HEK293 (cell line): ENCODE measurements at regions not wholly inside any gene's neighbourhood (a gene's known extent, or its start where the extent isn't known, plus 50 kb on each side); places are given as distances from the start of the nearest gene placed in this dataset.

Experiments
- CTCF ChIA-PET: fragments of 350-600 bp; formaldehyde crosslinking; extraction: SDS; loops from one replicate; lab custom pipeline; 2021; ENCODE audit warnings: antibody characterized with exemption; lab: Yijun Ruan, JAX
- POLR2A ChIA-PET: fragments of 300-600 bp; formaldehyde crosslinking; extraction: SDS; loops from one replicate; lab custom pipeline; 2020; ENCODE audit warnings: antibody characterized with exemption, inconsistent platforms; lab: Yijun Ruan, JAX
- H3K27ac ChIP-seq: fragments of 200-500 bp; sonication (Bioruptor generic); 2 replicates; pipeline ENCODE4 v1.5.1; 2014; ENCODE audit warnings: low read depth, low read length, control low read depth, inconsistent platforms; ENCODE audit errors: extremely low read depth
- H3K36me3 ChIP-seq, 2 experiments: fragments of 200-500 bp in 1 of 2; sonication (Bioruptor generic) in 1 of 2; 1 replicate in 1 of 2; 2 replicates in 1 of 2; pipeline ENCODE4 v1.5.1; 2014 to 2017; ENCODE audit warnings: inconsistent platforms in 2 of 2, low read length in 2 of 2; ENCODE audit not compliant: control insufficient read depth in 2 of 2, insufficient read depth in 1 of 2
- H3K4me1 ChIP-seq: fragments of 200-500 bp; sonication (Bioruptor generic); 2 replicates; pipeline ENCODE4 v1.5.1; 2014; ENCODE audit warnings: mild to moderate bottlenecking, low read length, inconsistent platforms; ENCODE audit not compliant: control insufficient read depth, insufficient read depth
- H3K4me3 ChIP-seq: 2 replicates; pipeline ENCODE4 v1.5.1; 2011; ENCODE audit warnings: low read depth, mild to moderate bottlenecking, control low read depth, low read length, moderate library complexity
- H3K9me3 ChIP-seq: fragments of 200-500 bp; sonication (Bioruptor generic); 2 replicates; pipeline ENCODE4 v1.5.1; 2014; ENCODE audit warnings: low read depth, low read length, inconsistent platforms; ENCODE audit not compliant: control insufficient read depth, insufficient read depth
- KLF7 ChIP-seq: fragments of 450-650 bp; formaldehyde crosslinking; IDR thresholded peaks from 2 replicates; pipeline ENCODE4 v1.5.1; 2016; ENCODE audit warnings: missing biosample characterization, missing genetic modification characterization, borderline replicate concordance
- KLF8 ChIP-seq: fragments of 450-650 bp; formaldehyde crosslinking; IDR thresholded peaks from 2 replicates; pipeline ENCODE4 v1.5.1; 2016; ENCODE audit warnings: missing biosample characterization, missing genetic modification characterization
- OVOL3 ChIP-seq: fragments of 450-650 bp; formaldehyde crosslinking; IDR thresholded peaks from 2 replicates; pipeline ENCODE4 v1.5.1; 2016; ENCODE audit warnings: missing biosample characterization, missing genetic modification characterization
- REPIN1 ChIP-seq: fragments of 450-650 bp; formaldehyde crosslinking; IDR thresholded peaks from 2 replicates; pipeline ENCODE4 v1.5.1; 2017; ENCODE audit warnings: missing biosample characterization, missing genetic modification characterization, low read depth
- SP2 ChIP-seq: fragments of 450-650 bp; formaldehyde crosslinking; IDR thresholded peaks from 2 replicates; pipeline ENCODE4 v1.5.1; 2016; ENCODE audit warnings: missing biosample characterization, missing genetic modification characterization
- ZBTB7A ChIP-seq: fragments of 450-650 bp; formaldehyde crosslinking; IDR thresholded peaks from 2 replicates; pipeline ENCODE4 v1.5.1; 2016; ENCODE audit warnings: low read depth, missing biosample characterization, missing genetic modification characterization
- ZFP69B ChIP-seq: fragments of 450-650 bp; formaldehyde crosslinking; IDR thresholded peaks from 2 replicates; pipeline ENCODE4 v1.5.1; 2016; ENCODE audit warnings: missing biosample characterization, missing genetic modification characterization
- ZNF10 ChIP-seq: fragments of 450-650 bp; formaldehyde crosslinking; IDR thresholded peaks from 2 replicates; pipeline ENCODE4 v1.5.1; 2017; ENCODE audit warnings: missing biosample characterization, missing genetic modification characterization
- ZNF184 ChIP-seq: fragments of 450-650 bp; IDR thresholded peaks from 2 replicates; pipeline ENCODE4 v1.5.1; 2018; ENCODE audit warnings: missing biosample characterization, mild to moderate bottlenecking, missing genetic modification characterization
- ZNF214 ChIP-seq: fragments of 450-650 bp; formaldehyde crosslinking; IDR thresholded peaks from 2 replicates; pipeline ENCODE4 v1.5.1; 2017; ENCODE audit warnings: missing biosample characterization, mild to moderate bottlenecking, missing genetic modification characterization, borderline replicate concordance
- ZNF324 ChIP-seq: fragments of 450-650 bp; formaldehyde crosslinking; IDR thresholded peaks from 2 replicates; pipeline ENCODE4 v1.5.1; 2016; ENCODE audit warnings: missing biosample characterization, missing genetic modification characterization
- ZNF341 ChIP-seq: fragments of 450-650 bp; formaldehyde crosslinking; IDR thresholded peaks from 2 replicates; pipeline ENCODE4; 2016; ENCODE audit warnings: low read depth, missing biosample characterization, missing genetic modification characterization
- ZNF391 ChIP-seq: fragments of 450-650 bp; formaldehyde crosslinking; IDR thresholded peaks from 2 replicates; pipeline ENCODE4 v1.5.1; 2016; ENCODE audit warnings: low read depth, missing biosample characterization, missing genetic modification characterization, borderline replicate concordance
- ZNF416 ChIP-seq: fragments of 450-650 bp; formaldehyde crosslinking; IDR thresholded peaks from 2 replicates; pipeline ENCODE4 v1.5.1; 2016; ENCODE audit warnings: missing biosample characterization, missing genetic modification characterization
- ZNF426 ChIP-seq: fragments of 450-650 bp; formaldehyde crosslinking; IDR thresholded peaks from 2 replicates; pipeline ENCODE4 v1.5.1; 2017; ENCODE audit warnings: missing biosample characterization, missing genetic modification characterization, mild to moderate bottlenecking, inconsistent platforms, moderate library complexity
- ZNF433 ChIP-seq: fragments of 450-650 bp; formaldehyde crosslinking; IDR thresholded peaks from 2 replicates; pipeline ENCODE4 v1.5.1; 2016; ENCODE audit warnings: missing biosample characterization, missing genetic modification characterization, low read depth
- ZNF529 ChIP-seq: fragments of 450-650 bp; formaldehyde crosslinking; IDR thresholded peaks from 2 replicates; pipeline ENCODE4 v1.5.1; 2017; ENCODE audit warnings: missing genetic modification characterization, missing biosample characterization; ENCODE audit not compliant: insufficient replicate concordance
- ZNF544 ChIP-seq: fragments of 450-650 bp; formaldehyde crosslinking; IDR thresholded peaks from 2 replicates; pipeline ENCODE4 v1.5.0; 2017; ENCODE audit warnings: missing biosample characterization, missing genetic modification characterization
- ZNF555 ChIP-seq: fragments of 450-650 bp; formaldehyde crosslinking; conservative IDR thresholded peaks from 2 replicates; pipeline ENCODE4 v1.5.1; 2017; ENCODE audit warnings: missing biosample characterization, mild to moderate bottlenecking, missing genetic modification characterization, inconsistent platforms
- ZNF600 ChIP-seq: fragments of 450-650 bp; formaldehyde crosslinking; IDR thresholded peaks from 2 replicates; pipeline ENCODE4 v1.5.1; 2016; ENCODE audit warnings: missing biosample characterization, missing genetic modification characterization
- ZNF623 ChIP-seq: fragments of 450-650 bp; formaldehyde crosslinking; IDR thresholded peaks from 2 replicates; pipeline ENCODE4 v1.5.1; 2016; ENCODE audit warnings: missing biosample characterization, missing genetic modification characterization
- ZNF626 ChIP-seq: fragments of 450-650 bp; sonication (Bioruptor Pico); formaldehyde crosslinking; IDR thresholded peaks from 2 replicates; pipeline ENCODE4 v1.5.1; 2018; ENCODE audit warnings: missing biosample characterization, missing genetic modification characterization, inconsistent platforms
- ZNF768 ChIP-seq: fragments of 450-650 bp; formaldehyde crosslinking; IDR thresholded peaks from 2 replicates; pipeline ENCODE4 v1.5.1; 2018; ENCODE audit warnings: missing biosample characterization, mild to moderate bottlenecking, missing genetic modification characterization
- ZNF843 ChIP-seq: fragments of 450-650 bp; formaldehyde crosslinking; IDR thresholded peaks from 2 replicates; pipeline ENCODE4 v1.5.1; 2016; ENCODE audit warnings: missing biosample characterization, missing genetic modification characterization
- ZSCAN23 ChIP-seq: fragments of 450-650 bp; formaldehyde crosslinking; IDR thresholded peaks from 2 replicates; pipeline ENCODE4 v1.5.1; 2016; ENCODE audit warnings: missing biosample characterization, missing genetic modification characterization
- TF ChIP-seq, protein P1 (sequence below): fragments of 450-650 bp; formaldehyde crosslinking; IDR thresholded peaks from 2 replicates; pipeline ENCODE4 v1.5.1; 2017; ENCODE audit warnings: missing biosample characterization, missing genetic modification characterization
- TF ChIP-seq, protein P2 (sequence below): fragments of 450-650 bp; formaldehyde crosslinking; IDR thresholded peaks from 2 replicates; pipeline ENCODE4 v1.5.1; 2016; ENCODE audit warnings: missing biosample characterization, missing genetic modification characterization, low read depth
- TF ChIP-seq, protein P3 (sequence below): fragments of 450-650 bp; IDR thresholded peaks from 2 replicates; pipeline ENCODE4 v1.5.1; 2018; ENCODE audit warnings: missing biosample characterization, missing genetic modification characterization
- TF ChIP-seq, protein P4 (sequence below): fragments of 450-650 bp; formaldehyde crosslinking; IDR thresholded peaks from 2 replicates; pipeline ENCODE4 v1.5.1; 2016; ENCODE audit warnings: missing biosample characterization, missing genetic modification characterization, borderline replicate concordance

DNA sequence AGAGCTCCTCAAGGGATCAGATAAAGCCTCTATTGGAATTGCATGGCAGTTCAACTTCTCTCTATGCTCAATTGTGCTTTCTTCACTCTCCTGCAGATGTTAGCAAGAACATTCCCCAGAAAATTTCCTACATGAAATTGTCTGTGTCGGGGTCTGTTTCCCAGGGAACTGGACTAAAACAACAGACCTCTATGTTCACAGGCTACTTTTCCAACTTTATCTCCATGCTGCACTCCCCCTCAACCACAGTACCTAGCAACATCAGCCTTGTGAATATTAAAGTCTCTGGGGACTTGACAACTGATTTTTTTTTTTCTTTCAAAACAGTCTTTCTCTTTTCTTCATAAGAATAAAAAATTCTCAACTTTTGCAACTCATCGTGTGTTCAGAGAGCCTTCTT, 1470.8 kb upstream of the ADGRL3 start (continued):
- TF ChIP-seq ZNF555 (tag by site-specific recombination) = no peak
- TF ChIP-seq, protein P1, sequence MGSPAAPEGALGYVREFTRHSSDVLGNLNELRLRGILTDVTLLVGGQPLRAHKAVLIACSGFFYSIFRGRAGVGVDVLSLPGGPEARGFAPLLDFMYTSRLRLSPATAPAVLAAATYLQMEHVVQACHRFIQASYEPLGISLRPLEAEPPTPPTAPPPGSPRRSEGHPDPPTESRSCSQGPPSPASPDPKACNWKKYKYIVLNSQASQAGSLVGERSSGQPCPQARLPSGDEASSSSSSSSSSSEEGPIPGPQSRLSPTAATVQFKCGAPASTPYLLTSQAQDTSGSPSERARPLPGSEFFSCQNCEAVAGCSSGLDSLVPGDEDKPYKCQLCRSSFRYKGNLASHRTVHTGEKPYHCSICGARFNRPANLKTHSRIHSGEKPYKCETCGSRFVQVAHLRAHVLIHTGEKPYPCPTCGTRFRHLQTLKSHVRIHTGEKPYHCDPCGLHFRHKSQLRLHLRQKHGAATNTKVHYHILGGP (tag by site-specific recombination) = no peak
- no peak for TF ChIP-seq ZNF544 (tag by site-specific recombination)
- no peak for TF ChIP-seq ZNF768
- TF ChIP-seq, all 188 proteins: peak for 0

DNA sequence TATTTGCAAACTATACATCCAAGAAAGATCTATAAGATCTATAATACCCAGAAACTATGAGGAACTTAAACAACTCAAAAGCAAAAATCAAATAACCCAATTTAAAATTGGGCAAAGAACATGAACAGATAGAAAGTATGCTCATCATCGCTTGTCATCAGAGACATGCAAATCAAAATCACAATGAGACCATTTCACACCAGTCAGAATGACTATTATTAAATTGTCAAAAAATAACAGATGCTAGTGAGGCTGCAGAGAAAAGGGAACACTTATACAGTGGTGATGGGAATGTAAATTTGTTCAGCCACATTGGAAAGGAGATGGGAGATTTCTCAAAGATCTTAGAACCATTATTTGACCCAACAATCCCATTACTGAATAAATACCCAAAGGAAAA, 1451.7 kb upstream of the ADGRL3 start:
- no peaks in the 10 kb centered on the region for H3K9me3 ChIP-seq
- H3K36me3 ChIP-seq = no peaks in the 10 kb centered on the region
- POLR2A ChIA-PET = no interaction called here
- CTCF ChIA-PET = no interaction called here
- TF ChIP-seq ZNF10 (tag by site-specific recombination) (no peak), ZNF184 (no peak), ZNF433 (tag by site-specific recombination) (no peak), ZNF600 (tag by site-specific recombination) (no peak), KLF8 (tag by site-specific recombination) (no peak), ZNF626 (tag by site-specific recombination) (no peak), ZNF426 (tag by site-specific recombination) (no peak), ZNF843 (tag by site-specific recombination) (no peak), OVOL3 (no peak), ZNF341 (no peak), ZNF416 (no peak), ZNF623 (no peak)
- TF ChIP-seq, protein P2, sequence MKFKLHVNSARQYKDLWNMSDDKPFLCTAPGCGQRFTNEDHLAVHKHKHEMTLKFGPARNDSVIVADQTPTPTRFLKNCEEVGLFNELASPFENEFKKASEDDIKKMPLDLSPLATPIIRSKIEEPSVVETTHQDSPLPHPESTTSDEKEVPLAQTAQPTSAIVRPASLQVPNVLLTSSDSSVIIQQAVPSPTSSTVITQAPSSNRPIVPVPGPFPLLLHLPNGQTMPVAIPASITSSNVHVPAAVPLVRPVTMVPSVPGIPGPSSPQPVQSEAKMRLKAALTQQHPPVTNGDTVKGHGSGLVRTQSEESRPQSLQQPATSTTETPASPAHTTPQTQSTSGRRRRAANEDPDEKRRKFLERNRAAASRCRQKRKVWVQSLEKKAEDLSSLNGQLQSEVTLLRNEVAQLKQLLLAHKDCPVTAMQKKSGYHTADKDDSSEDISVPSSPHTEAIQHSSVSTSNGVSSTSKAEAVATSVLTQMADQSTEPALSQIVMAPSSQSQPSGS (tag by site-specific recombination) = no peak
- TF ChIP-seq, protein P3, sequence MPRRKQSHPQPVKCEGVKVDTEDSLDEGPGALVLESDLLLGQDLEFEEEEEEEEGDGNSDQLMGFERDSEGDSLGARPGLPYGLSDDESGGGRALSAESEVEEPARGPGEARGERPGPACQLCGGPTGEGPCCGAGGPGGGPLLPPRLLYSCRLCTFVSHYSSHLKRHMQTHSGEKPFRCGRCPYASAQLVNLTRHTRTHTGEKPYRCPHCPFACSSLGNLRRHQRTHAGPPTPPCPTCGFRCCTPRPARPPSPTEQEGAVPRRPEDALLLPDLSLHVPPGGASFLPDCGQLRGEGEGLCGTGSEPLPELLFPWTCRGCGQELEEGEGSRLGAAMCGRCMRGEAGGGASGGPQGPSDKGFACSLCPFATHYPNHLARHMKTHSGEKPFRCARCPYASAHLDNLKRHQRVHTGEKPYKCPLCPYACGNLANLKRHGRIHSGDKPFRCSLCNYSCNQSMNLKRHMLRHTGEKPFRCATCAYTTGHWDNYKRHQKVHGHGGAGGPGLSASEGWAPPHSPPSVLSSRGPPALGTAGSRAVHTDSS = no peak
- no peak overlapping the region for H3K27ac ChIP-seq
- no peaks in the 10 kb centered on the region for H3K4me1 ChIP-seq
- no peak overlapping the region for H3K4me3 ChIP-seq

DNA sequence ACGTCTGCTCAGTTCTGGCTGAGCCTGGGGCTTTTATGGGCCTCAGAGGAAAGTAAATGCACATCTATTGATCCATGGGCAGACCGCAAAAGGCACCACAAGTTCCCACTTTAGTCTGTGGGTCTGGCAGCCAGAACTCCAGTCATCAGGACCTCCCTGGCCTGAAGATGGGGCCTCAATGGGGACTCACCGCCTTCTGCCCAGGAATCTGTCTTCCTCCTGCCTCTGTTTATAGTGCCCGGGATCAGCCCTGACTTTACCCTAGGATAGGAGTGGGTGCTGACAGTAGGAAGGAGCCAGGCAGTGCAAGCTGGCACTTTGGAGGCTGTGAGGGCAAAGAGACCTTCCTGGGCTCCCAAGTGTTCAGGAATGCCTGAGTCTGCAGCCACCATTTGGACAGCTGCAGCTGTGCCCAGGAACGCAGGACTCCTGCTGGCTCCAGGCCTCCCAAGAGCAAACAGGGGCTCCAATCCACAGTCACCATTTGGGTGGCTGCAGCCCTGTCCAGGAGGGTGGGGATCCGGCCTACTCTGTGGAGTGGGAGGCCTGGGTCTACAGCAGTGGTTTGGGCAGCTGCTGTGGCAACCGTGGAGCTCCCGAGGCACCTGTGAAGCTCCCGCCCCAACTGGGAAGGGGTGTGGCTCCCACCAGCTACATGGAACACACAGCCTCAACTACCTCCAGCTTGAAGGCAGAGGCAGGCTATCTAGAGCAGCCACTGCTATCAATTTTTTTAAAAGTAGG, 1440.9 kb upstream of the ADGRL3 start:
- no peaks in the 10 kb centered on the region for H3K9me3 ChIP-seq
- CTCF ChIA-PET = no interaction called here
- no peaks in the 10 kb centered on the region for H3K4me1 ChIP-seq
- H3K4me3 ChIP-seq = no peak overlapping the region
- no peaks in the 10 kb centered on the region for H3K36me3 ChIP-seq
- POLR2A ChIA-PET = no interaction called here
- no peak overlapping the region for H3K27ac ChIP-seq
- no peak for TF ChIP-seq ZBTB7A (tag by site-specific recombination)
- no peak for TF ChIP-seq ZSCAN23
- no peak for TF ChIP-seq ZNF214 (tag by site-specific recombination)
- TF ChIP-seq ZNF391 (tag by site-specific recombination) = no peak
- no peak for TF ChIP-seq ZNF529 (tag by site-specific recombination)
- TF ChIP-seq REPIN1 (tag by site-specific recombination) = no peak
- no peak for TF ChIP-seq KLF7 (tag by site-specific recombination)
- TF ChIP-seq ZNF324 (tag by site-specific recombination) = no peak
- TF ChIP-seq ZFP69B (tag by site-specific recombination) = no peak
- TF ChIP-seq, protein P4, sequence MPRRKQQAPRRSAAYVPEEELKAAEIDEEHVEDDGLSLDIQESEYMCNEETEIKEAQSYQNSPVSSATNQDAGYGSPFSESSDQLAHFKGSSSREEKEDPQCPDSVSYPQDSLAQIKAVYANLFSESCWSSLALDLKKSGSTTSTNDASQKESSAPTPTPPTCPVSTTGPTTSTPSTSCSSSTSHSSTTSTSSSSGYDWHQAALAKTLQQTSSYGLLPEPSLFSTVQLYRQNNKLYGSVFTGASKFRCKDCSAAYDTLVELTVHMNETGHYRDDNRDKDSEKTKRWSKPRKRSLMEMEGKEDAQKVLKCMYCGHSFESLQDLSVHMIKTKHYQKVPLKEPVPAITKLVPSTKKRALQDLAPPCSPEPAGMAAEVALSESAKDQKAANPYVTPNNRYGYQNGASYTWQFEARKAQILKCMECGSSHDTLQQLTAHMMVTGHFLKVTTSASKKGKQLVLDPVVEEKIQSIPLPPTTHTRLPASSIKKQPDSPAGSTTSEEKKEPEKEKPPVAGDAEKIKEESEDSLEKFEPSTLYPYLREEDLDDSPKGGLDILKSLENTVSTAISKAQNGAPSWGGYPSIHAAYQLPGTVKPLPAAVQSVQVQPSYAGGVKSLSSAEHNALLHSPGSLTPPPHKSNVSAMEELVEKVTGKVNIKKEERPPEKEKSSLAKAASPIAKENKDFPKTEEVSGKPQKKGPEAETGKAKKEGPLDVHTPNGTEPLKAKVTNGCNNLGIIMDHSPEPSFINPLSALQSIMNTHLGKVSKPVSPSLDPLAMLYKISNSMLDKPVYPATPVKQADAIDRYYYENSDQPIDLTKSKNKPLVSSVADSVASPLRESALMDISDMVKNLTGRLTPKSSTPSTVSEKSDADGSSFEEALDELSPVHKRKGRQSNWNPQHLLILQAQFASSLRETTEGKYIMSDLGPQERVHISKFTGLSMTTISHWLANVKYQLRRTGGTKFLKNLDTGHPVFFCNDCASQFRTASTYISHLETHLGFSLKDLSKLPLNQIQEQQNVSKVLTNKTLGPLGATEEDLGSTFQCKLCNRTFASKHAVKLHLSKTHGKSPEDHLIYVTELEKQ (tag by site-specific recombination) = no peak
- no peak for TF ChIP-seq SP2 (tag by site-specific recombination)
